ENCODE measurements at regions not wholly inside any gene's neighbourhood (a gene's known extent, or its start where the extent isn't known, plus 50 kb on each side); places are given as distances from the start of the nearest gene placed in this dataset.

- Histone ChIP-seq H3K4me3 (no peak overlapping the region), H3K36me3 (replicated peaks in 1 of 2; ENCODE audit: insufficient read depth in 1 of 2, low read depth in 2 of 2) (no peaks in the 10 kb centered on the region), H3K9me3 (no peaks in the 10 kb centered on the region), H3K4me1 (no peaks in the 10 kb centered on the region), H3K27me3 (no peaks in the 10 kb centered on the region), H3K27ac (no peak overlapping the region)
- WGBS, 2 donors = 48 to 62% methylated on average over 1 of the region's 1 CpG
- DNase-seq (no peak), ATAC-seq (no peak)
- no peak for TF ChIP-seq POLR2A (IDR thresholded peaks at IDR 0.05)
- TF ChIP-seq CTCF (IDR thresholded peaks at IDR 0.05) = no peak
- intact Hi-C loops (cut with DNase I) = no loop called here
Measured at GRCh38 chr14:38960946-38961531, 142.0 kb downstream of the SEC23A start.

GRCh38 chr14:38959021-38959420, 144.0 kb downstream of the SEC23A start:
- H3K27me3 ChIP-seq = no peaks in the 10 kb centered on the region
- intact Hi-C loops (cut with DNase I) = no loop called here
- 68 to 70% methylated on average over 3 of the region's 3 CpGs for WGBS, 2 donors

GRCh38 chr14:38958589-38958988, 144.4 kb downstream of the SEC23A start:
- intact Hi-C loops (cut with DNase I) = no loop called here
- DNase-seq (no peak), ATAC-seq (no peak)
- Histone ChIP-seq H3K36me3 (replicated peaks in 1 of 2; ENCODE audit: insufficient read depth in 1 of 2, low read depth in 2 of 2) (no peaks in the 10 kb centered on the region), H3K9me3 (no peaks in the 10 kb centered on the region), H3K4me1 (no peaks in the 10 kb centered on the region), H3K4me3 (no peak overlapping the region), H3K27ac (no peak overlapping the region), H3K27me3 (no peaks in the 10 kb centered on the region)
- no peak for TF ChIP-seq POLR2A (IDR thresholded peaks at IDR 0.05)
- no peak for TF ChIP-seq CTCF (IDR thresholded peaks at IDR 0.05)
- 71 to 82% methylated on average over 3 of the region's 3 CpGs for WGBS, 2 donors

More at GRCh38 chr14:38959021-38959420, 144.0 kb downstream of the SEC23A start:
- no peaks in the 10 kb centered on the region for H3K9me3 ChIP-seq
- H3K4me3 ChIP-seq = no peak overlapping the region
- no peak for ATAC-seq
- DNase-seq = no peak
- TF ChIP-seq CTCF (IDR thresholded peaks at IDR 0.05) (no peak), POLR2A (IDR thresholded peaks at IDR 0.05) (no peak)
- H3K27ac ChIP-seq = no peak overlapping the region
- no peaks in the 10 kb centered on the region for H3K4me1 ChIP-seq
- no peaks in the 10 kb centered on the region for H3K36me3 ChIP-seq (replicated peaks in 1 of 2; ENCODE audit: insufficient read depth in 1 of 2, low read depth in 2 of 2)

GRCh38 chr14:38951451-38951850, 151.6 kb downstream of the SEC23A start:
- ATAC-seq = no peak
- intact Hi-C loops (cut with DNase I) = no loop called here
- no peaks in the 10 kb centered on the region for H3K27me3 ChIP-seq
- WGBS, 2 donors = 33 to 39% methylated on average over 1 of the region's 1 CpG
- DNase-seq = no peak
- H3K27ac ChIP-seq = no peak overlapping the region
- no peak overlapping the region for H3K4me3 ChIP-seq
- no peak for TF ChIP-seq CTCF (IDR thresholded peaks at IDR 0.05)
- no peak for TF ChIP-seq POLR2A (IDR thresholded peaks at IDR 0.05)
- no peaks in the 10 kb centered on the region for H3K4me1 ChIP-seq
- no peaks in the 10 kb centered on the region for H3K36me3 ChIP-seq (replicated peaks in 1 of 2; ENCODE audit: insufficient read depth in 1 of 2, low read depth in 2 of 2)
- no peaks in the 10 kb centered on the region for H3K9me3 ChIP-seq

GRCh38 chr14:38950676-38951075, 152.4 kb downstream of the SEC23A start:
- no peak overlapping the region for H3K27ac ChIP-seq
- H3K9me3 ChIP-seq = no peaks in the 10 kb centered on the region
- H3K4me1 ChIP-seq = no peaks in the 10 kb centered on the region
- no peak for TF ChIP-seq CTCF (IDR thresholded peaks at IDR 0.05)
- no peak for TF ChIP-seq POLR2A (IDR thresholded peaks at IDR 0.05)
- no peak overlapping the region for H3K4me3 ChIP-seq
- H3K36me3 ChIP-seq (replicated peaks in 1 of 2; ENCODE audit: insufficient read depth in 1 of 2, low read depth in 2 of 2) = no peaks in the 10 kb centered on the region
- no peaks in the 10 kb centered on the region for H3K27me3 ChIP-seq
- DNase-seq (no peak), ATAC-seq (no peak)
- intact Hi-C loops (cut with DNase I) = no loop called here
- WGBS, 2 donors = 67 to 69% methylated on average over 4 of the region's 4 CpGs

Data from body of pancreas (tissue), 4 donors.